DMS79 treated with DMSO at 0.1 percent for 48 hours (cell line): ENCODE measurements at regions not wholly inside any gene's neighbourhood (a gene's known extent, or its start where the extent isn't known, plus 50 kb on each side); places are given as distances from the start of the nearest gene placed in this dataset.

Experiments used
- DNase-seq: peaks from one replicate; lab custom pipeline; 2025; lab: John Stamatoyannopoulos, UW

DNA sequence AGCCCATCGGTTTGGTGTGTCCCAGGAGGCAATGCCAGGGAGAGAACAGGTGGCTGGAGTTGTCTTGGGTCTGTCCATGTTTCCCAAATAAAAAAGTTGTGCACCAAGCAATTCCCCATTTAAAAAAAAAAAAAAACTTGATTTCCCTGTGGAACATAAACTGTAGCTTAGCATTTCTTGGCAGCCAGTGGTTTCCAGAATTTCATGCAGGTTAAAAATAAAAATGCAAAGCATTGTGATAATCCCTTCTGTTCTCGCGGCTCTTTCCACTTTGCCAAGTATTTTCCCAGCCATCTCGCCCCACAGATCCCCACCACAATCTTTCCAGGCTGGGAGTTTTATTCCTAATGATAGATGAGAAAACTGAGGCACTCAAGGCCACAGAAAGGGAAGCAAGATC lies 51.4 kb upstream of the MSX1 start:
- no peak for DNase-seq

GRCh38 chr4:4805887-4806286 lies 53.6 kb upstream of the MSX1 start:
- DNase-seq: no peak

DNA sequence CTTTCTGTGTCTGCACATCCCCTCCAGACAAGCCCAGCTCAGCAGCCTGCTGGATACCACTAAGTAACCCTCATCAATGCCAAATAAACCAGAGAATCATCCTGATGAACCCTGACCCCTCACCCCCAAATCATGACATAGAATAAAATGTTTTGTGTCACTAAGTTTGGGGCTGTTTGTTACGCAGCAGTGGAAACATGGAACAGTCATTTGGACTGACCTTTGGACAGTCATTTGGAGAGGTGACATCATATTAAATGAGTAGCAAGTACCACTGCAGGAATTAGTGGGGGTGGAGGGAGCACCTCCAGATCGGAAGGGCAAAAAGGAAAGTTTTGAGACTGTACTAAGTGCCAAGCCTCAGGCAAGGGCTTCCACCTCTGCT lies 55.6 kb upstream of the MSX1 start:
- DNase-seq: no peak

DNA sequence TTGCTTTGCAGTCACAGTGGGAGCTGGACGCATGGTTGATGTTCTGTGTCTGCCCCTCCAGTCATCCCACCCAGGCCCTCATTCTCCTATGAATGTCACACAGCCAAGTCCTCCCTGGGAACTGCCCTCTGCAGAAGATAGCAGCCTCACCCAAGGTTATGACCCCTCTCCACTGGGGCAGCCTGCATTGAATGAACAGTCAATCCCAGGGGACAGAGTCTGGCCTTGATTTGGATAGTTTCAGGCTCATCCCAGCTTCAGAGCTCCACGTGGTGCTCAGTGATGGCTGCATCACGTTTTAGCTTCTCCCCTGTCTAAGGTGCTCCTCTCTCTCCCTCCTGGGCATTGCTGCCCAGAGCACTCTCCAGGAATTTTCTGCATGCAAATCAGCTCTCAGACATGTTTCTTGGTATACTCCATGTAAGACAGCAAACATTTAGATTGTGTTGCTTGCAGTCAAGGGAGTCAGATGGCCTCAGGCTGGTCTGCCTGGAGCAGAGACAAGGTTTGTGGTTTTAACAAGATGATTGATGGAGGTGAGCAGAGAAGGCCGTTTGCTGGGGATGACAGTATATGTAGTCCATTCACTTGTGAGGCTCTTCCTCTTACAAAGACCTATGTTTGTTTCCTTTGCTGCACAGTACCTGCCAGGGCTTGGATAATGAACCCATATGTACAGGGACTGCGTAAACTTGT lies 56.1 kb upstream of the MSX1 start:
- no peak for DNase-seq

DNA sequence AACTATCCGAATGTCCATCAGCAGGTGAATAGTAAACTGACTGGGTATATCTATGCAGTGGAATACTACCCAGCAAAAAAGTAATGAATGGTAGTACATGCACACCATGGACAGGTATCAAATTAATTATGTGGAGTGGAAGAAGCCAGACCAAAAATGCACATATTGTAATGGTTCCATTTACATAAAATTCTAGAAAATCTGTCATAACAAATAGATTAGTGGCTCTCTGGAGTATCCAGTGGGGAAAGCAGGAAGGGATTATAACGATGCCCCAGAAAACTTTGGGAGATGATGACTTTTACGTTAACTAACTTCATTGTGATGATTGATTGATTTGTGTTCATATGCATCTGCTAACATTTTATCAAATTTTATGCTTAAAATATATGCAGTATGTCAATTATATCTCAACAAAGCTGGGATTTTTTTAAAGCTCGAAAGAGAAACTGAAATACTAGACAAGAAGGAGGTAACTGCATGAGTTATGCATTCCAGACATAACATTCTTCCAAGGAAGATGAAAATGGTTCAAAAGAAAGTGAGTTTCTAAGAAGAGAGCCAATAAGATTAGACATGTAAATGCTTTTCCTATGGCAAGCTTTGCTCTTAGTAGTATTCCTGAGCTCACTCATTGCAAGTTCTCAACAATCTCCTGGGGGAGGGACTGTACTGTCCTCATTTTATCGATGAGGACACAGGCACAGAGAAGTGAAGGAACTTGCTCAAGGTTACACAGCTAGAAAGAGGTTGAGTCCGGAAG lies 58.6 kb upstream of the MSX1 start:
- DNase-seq: no peak

DNA sequence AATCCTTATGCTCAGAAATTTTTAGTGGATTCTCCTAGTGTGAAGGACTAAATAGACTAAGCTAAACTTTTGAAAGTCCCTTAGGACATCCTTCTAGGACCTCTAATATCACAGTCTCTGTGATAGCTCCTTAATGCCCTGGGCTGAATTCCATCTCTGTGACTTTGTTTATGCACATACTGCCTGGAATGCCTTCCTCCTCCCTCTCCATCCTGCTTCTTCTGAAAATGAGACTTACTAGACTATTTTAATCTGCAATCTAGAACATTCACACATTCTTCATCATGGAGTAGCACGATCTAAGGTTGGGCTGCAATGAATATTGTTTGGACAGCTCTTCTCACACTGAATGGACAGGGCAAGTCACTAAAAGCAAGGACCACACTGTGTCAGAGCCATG lies 65.0 kb upstream of the MSX1 start:
- DNase-seq: no peak

- no peak for DNase-seq
Measured at GRCh38 chr4:4792466-4792865, 67.0 kb upstream of the MSX1 start.

DNA sequence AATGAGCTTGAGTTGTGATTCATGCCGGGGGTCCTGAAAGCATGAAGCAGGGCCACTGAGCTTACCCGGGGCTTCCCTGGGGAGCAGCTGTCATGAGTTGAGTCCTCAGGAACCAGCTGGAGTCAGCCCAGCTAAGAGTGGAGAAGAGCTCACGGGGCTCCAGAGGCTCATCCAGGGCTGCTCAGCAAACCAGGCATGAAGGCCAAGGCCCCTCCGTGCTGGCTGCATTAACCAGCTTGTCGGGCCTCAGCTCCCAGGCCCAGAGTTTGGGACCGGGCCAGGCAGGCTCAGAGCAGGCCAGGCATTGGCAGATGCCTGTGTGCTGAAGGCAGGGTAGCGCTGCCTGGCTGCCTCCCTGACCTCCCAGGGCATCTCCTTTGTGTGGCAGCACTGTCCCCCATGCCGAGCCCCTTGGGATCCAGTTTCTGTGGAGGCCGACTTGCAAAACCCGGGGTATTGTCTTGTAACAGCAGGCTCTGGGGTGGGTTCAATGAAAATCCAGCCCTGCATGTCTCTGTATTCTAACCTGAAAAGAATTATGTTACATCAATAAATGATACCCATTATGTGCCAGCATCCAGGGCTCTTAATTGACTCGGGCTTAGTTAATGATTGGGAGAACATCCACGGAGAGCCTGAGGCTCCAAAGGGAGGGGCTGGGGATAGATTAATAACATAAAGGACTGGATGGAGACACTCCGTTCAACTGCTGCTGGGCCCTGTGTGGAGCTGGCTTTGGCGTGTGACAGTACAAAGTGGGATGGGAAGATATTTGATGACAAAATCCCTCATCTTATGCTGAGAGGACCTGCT lies 68.0 kb upstream of the MSX1 start:
- DNase-seq: no peak

- DNase-seq: no peak
Measured at GRCh38 chr4:4789462-4789861, 70.0 kb upstream of the MSX1 start.

DNA sequence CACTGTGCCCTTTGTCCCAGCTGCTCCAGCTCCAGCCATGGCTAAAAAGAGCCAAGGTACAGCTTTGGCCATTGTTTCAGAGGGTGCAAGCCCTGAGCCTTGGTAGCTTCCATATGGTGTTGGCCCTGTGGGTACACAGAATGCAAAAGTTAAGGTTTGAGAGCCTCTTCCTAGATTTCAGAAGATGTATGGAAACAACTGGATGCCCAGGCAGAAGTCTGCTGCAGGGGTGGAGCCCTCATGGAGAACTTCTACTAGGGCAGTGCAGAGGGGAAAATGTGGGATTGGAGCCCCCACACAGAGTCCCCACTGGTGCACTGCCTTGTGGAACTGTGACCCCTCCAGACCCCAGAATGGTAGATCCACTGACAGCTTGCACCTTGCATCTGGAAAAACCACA lies 70.9 kb upstream of the MSX1 start:
- DNase-seq: no peak

- no peak for DNase-seq
Measured at GRCh38 chr4:4787421-4787820, 72.0 kb upstream of the MSX1 start.

- DNase-seq: no peak
Measured at GRCh38 chr4:4784379-4784778, 75.1 kb upstream of the MSX1 start.

DNA sequence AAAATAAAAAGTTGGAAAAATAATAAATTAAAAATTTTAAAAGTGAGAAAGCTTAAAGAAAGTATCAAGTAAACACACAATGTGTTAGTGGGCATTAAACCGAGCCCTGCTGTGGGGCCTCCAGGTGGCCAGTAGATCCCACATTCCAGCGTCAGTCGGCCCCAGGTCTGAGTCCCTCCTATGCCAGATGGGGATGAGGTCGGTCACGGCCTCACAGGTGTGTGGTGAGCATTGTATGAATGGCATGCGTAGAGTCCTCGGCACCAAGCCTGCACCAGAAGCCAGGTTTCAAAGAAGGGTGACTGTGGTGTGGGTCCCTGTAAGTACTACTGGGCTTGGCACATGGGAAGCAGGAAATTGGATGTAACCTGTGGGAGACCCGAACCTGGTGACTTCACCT lies 75.6 kb upstream of the MSX1 start:
- DNase-seq: no peak

- DNase-seq: no peak
Measured at GRCh38 chr4:4782969-4783368, 76.5 kb upstream of the MSX1 start.

GRCh38 chr4:4781936-4782707 lies 77.3 kb upstream of the MSX1 start:
- no peak for DNase-seq

DNA sequence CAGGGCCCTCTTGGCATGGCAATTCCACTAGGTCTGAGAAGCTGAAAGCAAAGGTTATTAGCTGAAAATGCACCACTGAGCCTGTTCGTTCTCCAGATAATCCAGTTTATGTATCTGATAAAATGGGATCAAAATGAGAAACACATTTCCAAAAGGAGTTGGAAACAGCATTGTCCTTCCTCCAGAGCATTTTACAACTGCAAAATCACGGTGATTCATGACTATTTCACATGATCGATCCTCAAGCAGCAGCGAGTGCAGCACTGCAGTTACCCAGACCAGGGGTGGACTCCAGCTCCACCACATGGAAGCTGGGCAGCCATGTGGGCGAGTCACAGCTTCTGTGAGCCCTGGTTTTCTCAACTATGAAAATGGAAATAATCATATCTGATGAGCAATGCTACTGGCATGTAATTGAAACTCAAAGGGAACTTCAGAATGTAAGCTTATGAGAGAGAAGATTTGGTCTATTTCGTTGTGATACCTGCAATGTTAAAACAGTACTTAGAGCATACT lies 78.7 kb upstream of the MSX1 start:
- no peak for DNase-seq

- no peak for DNase-seq
Measured at GRCh38 chr4:4779486-4779885, 80.0 kb upstream of the MSX1 start.

DNA sequence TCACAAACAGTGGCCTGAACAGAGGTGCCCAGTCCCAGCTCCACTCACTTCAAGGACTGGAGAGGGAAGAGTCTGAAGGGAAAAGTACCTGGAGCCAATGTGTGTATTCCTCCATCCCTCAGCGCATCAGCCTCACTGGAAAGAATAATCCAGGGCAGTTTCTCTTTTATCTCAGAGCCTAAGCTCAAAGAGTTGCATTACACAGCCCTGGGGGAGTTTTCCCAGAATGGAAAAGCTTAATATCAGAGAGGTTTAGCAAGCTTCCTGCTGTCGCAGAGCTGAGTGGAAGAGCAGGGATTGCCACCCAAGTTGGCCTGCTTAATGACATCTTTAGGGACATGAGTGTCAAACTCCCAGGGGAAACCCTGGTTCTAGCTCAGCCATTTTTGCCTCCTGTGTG lies 80.4 kb upstream of the MSX1 start:
- no peak for DNase-seq

- DNase-seq: no peak
Measured at GRCh38 chr4:4778554-4778953, 80.9 kb upstream of the MSX1 start.

- DNase-seq: no peak
Measured at GRCh38 chr4:4776934-4777333, 82.5 kb upstream of the MSX1 start.

- no peak for DNase-seq
Measured at GRCh38 chr4:4776335-4776734, 83.1 kb upstream of the MSX1 start.

GRCh38 chr4:4775493-4776004 lies 83.9 kb upstream of the MSX1 start:
- no peak for DNase-seq
